HEK293T (cell line): ENCODE measurements at regions not wholly inside any gene's neighbourhood (a gene's known extent, or its start where the extent isn't known, plus 50 kb on each side); places are given as distances from the start of the nearest gene placed in this dataset.

ENCODE experiments used
- ARNT ChIP-seq: fragments of 450-650 bp; IDR thresholded peaks from 2 replicates; pipeline ENCODE4 v1.6.1; 2017; ENCODE audit warnings: mild to moderate bottlenecking
- NFRKB ChIP-seq: fragments of 450-650 bp; IDR thresholded peaks from 2 replicates; pipeline ENCODE4 v1.6.1; 2016; ENCODE audit warnings: mild to moderate bottlenecking, moderate library complexity
- PKNOX1 ChIP-seq: fragments of 450-650 bp; IDR thresholded peaks from 2 replicates; pipeline ENCODE4 v1.6.1; 2016
- SUZ12 ChIP-seq: fragments of 450-650 bp; IDR thresholded peaks from 2 replicates; pipeline ENCODE4 v1.6.1; 2016; ENCODE audit warnings: mild to moderate bottlenecking
- TARDBP ChIP-seq: fragments of 450-650 bp; IDR thresholded peaks from 2 replicates; pipeline ENCODE4 v1.6.1; 2016
- ZNF384 ChIP-seq: fragments of 450-650 bp; IDR thresholded peaks from 2 replicates; pipeline ENCODE4 v1.6.1; 2016

DNA sequence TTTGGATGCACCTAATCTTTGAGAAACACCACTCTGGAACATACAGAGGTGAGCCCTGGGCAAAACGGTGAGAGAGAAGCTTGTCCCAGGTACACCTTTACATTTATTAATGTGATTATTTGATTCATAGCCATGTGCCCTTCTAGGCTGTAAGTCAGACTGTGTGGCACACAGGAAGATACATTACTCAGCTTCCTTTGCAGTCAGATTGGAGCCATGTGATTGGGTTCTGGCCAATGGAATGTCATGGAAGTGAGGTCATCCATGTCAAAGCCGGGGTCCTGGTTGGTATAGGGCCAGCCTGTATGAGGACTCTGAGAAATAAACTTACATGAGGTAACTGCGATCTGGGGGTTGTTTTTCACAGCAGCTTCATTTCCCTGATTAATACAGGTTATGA, 106.8 kb upstream of the CD180 start:
- TF ChIP-seq PKNOX1: no peak
- TF ChIP-seq ARNT: no peak
- no peak for TF ChIP-seq TARDBP
- TF ChIP-seq SUZ12: no peak
- TF ChIP-seq ZNF384: no peak
- no peak for TF ChIP-seq NFRKB
